Natural killer cell (primary cell): ENCODE measurements at regions not wholly inside any gene's neighbourhood (a gene's known extent, or its start where the extent isn't known, plus 50 kb on each side); places are given as distances from the start of the nearest gene placed in this dataset.

Source experiments
- ATAC-seq, 3 donors: fragments of 150-1000 bp in 2 of 3; fragments of 200-7000 bp in 1 of 3; cut with Tn5 transposase; 1 replicate in 1 of 3; 2 replicates in 2 of 3; pipeline ENCODE4 v1.10.0; 2021; ENCODE audit warnings: mild to moderate bottlenecking in 2 of 3, moderate library complexity in 2 of 3
- DNase-seq, 2 donors: peaks; one replicate each; pipeline versions ENCODE4 v3.0.0 to v3.0.0-alpha.2; 2013 to 2021; ENCODE audit warnings: mixed read lengths in 1 of 2
- H3K27ac ChIP-seq: one replicate; pipeline ENCODE4 v1.5.1; 2013; ENCODE audit warnings: mild to moderate bottlenecking, low read length
- H3K27me3 ChIP-seq: one replicate; pipeline ENCODE4 v1.6.1; 2013; ENCODE audit warnings: low read length; ENCODE audit not compliant: control insufficient read depth, insufficient read depth
- H3K36me3 ChIP-seq: one replicate; pipeline ENCODE4 v1.6.1; 2013; ENCODE audit warnings: low read length; ENCODE audit not compliant: control insufficient read depth, insufficient read depth
- H3K4me1 ChIP-seq: one replicate; pipeline ENCODE4 v1.6.1; 2013; ENCODE audit warnings: low read length; ENCODE audit not compliant: control insufficient read depth, insufficient read depth
- H3K4me3 ChIP-seq: one replicate; pipeline ENCODE4 v1.5.1; 2013; ENCODE audit warnings: low read length
- H3K9me3 ChIP-seq: one replicate; pipeline ENCODE4 v1.6.1; 2013; ENCODE audit warnings: low read length; ENCODE audit not compliant: control insufficient read depth, insufficient read depth
- H3K27ac Mint-ChIP-seq, 2 donors: one replicate each; pipeline ENCODE4 v1.8.0; 2022; ENCODE audit warnings: mild to moderate bottlenecking in 2 of 2, mixed read lengths in 2 of 2, moderate library complexity in 1 of 2
- H3K27me3 Mint-ChIP-seq, 2 donors: one replicate each; pipeline ENCODE4 v1.8.0; 2022; ENCODE audit warnings: low read depth in 2 of 2, mixed read lengths in 2 of 2
- H3K36me3 Mint-ChIP-seq: one replicate; pipeline ENCODE4 v1.8.0; 2022; ENCODE audit warnings: mixed read lengths
- H3K4me1 Mint-ChIP-seq, 2 donors: one replicate each; pipeline ENCODE4 v1.8.0; 2022; ENCODE audit warnings: mixed read lengths in 2 of 2
- H3K4me3 Mint-ChIP-seq: one replicate; pipeline ENCODE4 v1.8.0; 2022; ENCODE audit warnings: mild to moderate bottlenecking, moderate library complexity, mixed read lengths
- H3K9me3 Mint-ChIP-seq, 2 donors: one replicate each; pipeline ENCODE4 v1.8.0; 2022; ENCODE audit warnings: mixed read lengths in 2 of 2
- CTCF ChIP-seq: fragments of 200-600 bp; IDR thresholded peaks from one replicate; pipeline ENCODE4 v1.8.0; 2022; ENCODE audit warnings: antibody characterized with exemption
- WGBS: methylation state at CpG from one replicate; pipeline ENCODE4 v1.1.7; 2013; ENCODE audit warnings: missing lambda C conversion rate; ENCODE audit not compliant: insufficient coverage; 5-methylcytosine and 5-hydroxymethylcytosine counted together
- intact Hi-C: fragments of 100-400 bp; cut with micrococcal nuclease; formaldehyde crosslinking; loops from one replicate; pipeline ENCODE4 v1.14.2; 2022

- Histone ChIP-seq H3K4me3 (no peak overlapping the region), H3K9me3 (no peaks in the 10 kb centered on the region), H3K4me1 (no peaks in the 10 kb centered on the region), H3K27me3 (no peaks in the 10 kb centered on the region), H3K36me3 (no peaks in the 10 kb centered on the region), H3K27ac (no peak overlapping the region)
- H3K27me3 Mint-ChIP-seq = peaks cover 10 to 20% of the 10 kb centered on the region in 2 donors
- TF ChIP-seq CTCF = no peak
- no peak for ATAC-seq
- no peak overlapping the region for H3K27ac Mint-ChIP-seq
- intact Hi-C loops = no loop called here
- 89% methylated on average over 1 of the region's 1 CpG for WGBS
- H3K4me1 Mint-ChIP-seq = no peaks in the 10 kb centered on the region
- peaks cover 0 to 2% of the 10 kb centered on the region in 2 donors for H3K9me3 Mint-ChIP-seq
- H3K4me3 Mint-ChIP-seq = no peak overlapping the region
- no peak for DNase-seq
- H3K36me3 Mint-ChIP-seq = no peaks in the 10 kb centered on the region
Measured at GRCh38 chr16:65846210-65846602, 520.3 kb upstream of the CDH5 start.

GRCh38 chr16:65845466-65846209 is 520.9 kb upstream of the CDH5 start:
- ATAC-seq (no peak), DNase-seq (no peak)
- Histone ChIP-seq H3K27ac (no peak overlapping the region), H3K4me1 (no peaks in the 10 kb centered on the region), H3K9me3 (no peaks in the 10 kb centered on the region), H3K36me3 (no peaks in the 10 kb centered on the region), H3K4me3 (no peak overlapping the region), H3K27me3 (no peaks in the 10 kb centered on the region)
- no peak for TF ChIP-seq CTCF
- H3K36me3 Mint-ChIP-seq = no peaks in the 10 kb centered on the region
- WGBS = 75% methylated on average over 3 of the region's 4 CpGs
- peaks cover 0 to 2% of the 10 kb centered on the region in 2 donors for H3K9me3 Mint-ChIP-seq
- peaks cover 10 to 20% of the 10 kb centered on the region in 2 donors for H3K27me3 Mint-ChIP-seq
- intact Hi-C loops = no loop called here
- H3K4me1 Mint-ChIP-seq = no peaks in the 10 kb centered on the region
- H3K4me3 Mint-ChIP-seq = no peak overlapping the region
- H3K27ac Mint-ChIP-seq = no peak overlapping the region

GRCh38 chr16:65843941-65844340 is 522.5 kb upstream of the CDH5 start:
- Mint-ChIP-seq H3K27ac (no peak overlapping the region), H3K36me3 (no peaks in the 10 kb centered on the region), H3K4me3 (no peak overlapping the region), H3K27me3 (peaks cover 6 to 20% of the 10 kb centered on the region in 2 donors), H3K4me1 (no peaks in the 10 kb centered on the region), H3K9me3 (peaks cover 0 to 2% of the 10 kb centered on the region in 2 donors)
- no peak for ATAC-seq
- no peaks in the 10 kb centered on the region for H3K9me3 ChIP-seq
- no peak overlapping the region for H3K4me3 ChIP-seq
- intact Hi-C loops = no loop called here
- H3K4me1 ChIP-seq = no peaks in the 10 kb centered on the region
- TF ChIP-seq CTCF = no peak
- no peaks in the 10 kb centered on the region for H3K36me3 ChIP-seq
- no peaks in the 10 kb centered on the region for H3K27me3 ChIP-seq
- no peak overlapping the region for H3K27ac ChIP-seq
- DNase-seq = no peak
- WGBS = 80% methylated on average over 2 of the region's 2 CpGs

DNA sequence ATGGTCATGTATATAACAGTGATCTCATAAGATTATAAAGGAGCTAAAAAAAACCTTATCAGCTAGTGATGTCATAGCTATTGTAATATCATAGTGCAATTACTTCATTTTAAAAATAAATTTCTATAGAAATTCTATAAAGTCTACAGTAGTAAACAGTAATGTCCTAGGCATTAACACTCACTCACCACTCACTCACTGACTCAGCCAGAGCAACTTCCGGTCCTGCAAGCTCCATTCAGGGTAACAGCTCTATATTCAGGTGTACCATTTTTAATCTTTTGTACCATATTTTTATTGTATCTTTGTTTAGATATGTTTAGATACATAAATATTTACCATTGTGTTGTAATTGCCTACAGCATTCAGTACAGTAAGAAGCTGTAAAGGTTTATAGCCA is 524.4 kb upstream of the CDH5 start:
- no peak overlapping the region for H3K4me3 ChIP-seq
- Mint-ChIP-seq H3K4me3 (no peak overlapping the region), H3K27ac (no peak overlapping the region), H3K36me3 (no peaks in the 10 kb centered on the region), H3K9me3 (peaks cover 0 to 2% of the 10 kb centered on the region in 2 donors), H3K27me3 (peaks cover 4 to 17% of the 10 kb centered on the region in 2 donors), H3K4me1 (no peaks in the 10 kb centered on the region)
- intact Hi-C loops = no loop called here
- H3K4me1 ChIP-seq = no peaks in the 10 kb centered on the region
- no peak for TF ChIP-seq CTCF
- no peaks in the 10 kb centered on the region for H3K9me3 ChIP-seq
- no peaks in the 10 kb centered on the region for H3K27me3 ChIP-seq
- DNase-seq = no peak
- 60% methylated on average over 1 of the region's 1 CpG for WGBS
- no peak overlapping the region for H3K27ac ChIP-seq
- no peaks in the 10 kb centered on the region for H3K36me3 ChIP-seq
- ATAC-seq = no peak
